AG04449 (cell line): ENCODE measurements at regions not wholly inside any gene's neighbourhood (a gene's known extent, or its start where the extent isn't known, plus 50 kb on each side); places are given as distances from the start of the nearest gene placed in this dataset.

Experiments
- CTCF ChIA-PET: fragments of 350-600 bp; formaldehyde crosslinking; extraction: SDS; loops from one replicate; lab custom pipeline; 2021; ENCODE audit warnings: antibody characterized with exemption; lab: Yijun Ruan, JAX
- POLR2A ChIA-PET: fragments of 400-600, 350-600 bp; formaldehyde crosslinking; extraction: SDS; loops from one replicate; lab custom pipeline; 2020; ENCODE audit warnings: antibody characterized with exemption, inconsistent platforms; lab: Yijun Ruan, JAX
- DNase-seq: peaks from one replicate; pipeline ENCODE4 v3.0.0-alpha.2; 2010; ENCODE audit warnings: low read depth, low spot score
- H3K4me3 ChIP-seq: 2 replicates; pipeline ENCODE4 v1.5.1; 2011; ENCODE audit warnings: low read depth, mild to moderate bottlenecking, control low read depth, low read length
- TF ChIP-seq, protein P1 (sequence below): IDR thresholded peaks from one replicate; pipeline ENCODE4 v1.5.1; 2011; ENCODE audit warnings: mild to moderate bottlenecking, moderate library complexity, low read length, control low read depth, inconsistent platforms; ENCODE audit not compliant: insufficient read depth; ENCODE audit errors: missing control alignments

DNA sequence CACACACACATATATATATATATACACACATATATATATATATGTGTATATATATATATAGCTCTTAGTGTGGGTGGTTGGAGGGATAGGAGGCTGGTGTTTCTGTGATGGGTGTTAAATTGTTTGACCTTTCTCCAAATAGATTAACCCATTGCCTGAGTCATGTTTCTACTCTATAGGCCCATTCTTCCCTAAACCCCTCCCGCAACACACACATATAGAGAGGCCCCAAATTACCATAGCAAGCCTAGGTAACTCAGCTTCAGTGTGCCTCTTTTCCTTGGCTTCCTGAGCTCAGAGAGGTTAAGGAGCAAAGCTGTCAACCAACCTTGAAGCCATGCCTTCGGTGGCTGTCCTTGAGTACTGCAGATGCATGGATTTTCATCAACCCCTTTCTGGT lies 98.7 kb upstream of the ADO start:
- ChIA-PET POLR2A (no interaction called here), CTCF (no interaction called here)
- DNase-seq = no peak
- no peak overlapping the region for H3K4me3 ChIP-seq
- TF ChIP-seq, protein P1, sequence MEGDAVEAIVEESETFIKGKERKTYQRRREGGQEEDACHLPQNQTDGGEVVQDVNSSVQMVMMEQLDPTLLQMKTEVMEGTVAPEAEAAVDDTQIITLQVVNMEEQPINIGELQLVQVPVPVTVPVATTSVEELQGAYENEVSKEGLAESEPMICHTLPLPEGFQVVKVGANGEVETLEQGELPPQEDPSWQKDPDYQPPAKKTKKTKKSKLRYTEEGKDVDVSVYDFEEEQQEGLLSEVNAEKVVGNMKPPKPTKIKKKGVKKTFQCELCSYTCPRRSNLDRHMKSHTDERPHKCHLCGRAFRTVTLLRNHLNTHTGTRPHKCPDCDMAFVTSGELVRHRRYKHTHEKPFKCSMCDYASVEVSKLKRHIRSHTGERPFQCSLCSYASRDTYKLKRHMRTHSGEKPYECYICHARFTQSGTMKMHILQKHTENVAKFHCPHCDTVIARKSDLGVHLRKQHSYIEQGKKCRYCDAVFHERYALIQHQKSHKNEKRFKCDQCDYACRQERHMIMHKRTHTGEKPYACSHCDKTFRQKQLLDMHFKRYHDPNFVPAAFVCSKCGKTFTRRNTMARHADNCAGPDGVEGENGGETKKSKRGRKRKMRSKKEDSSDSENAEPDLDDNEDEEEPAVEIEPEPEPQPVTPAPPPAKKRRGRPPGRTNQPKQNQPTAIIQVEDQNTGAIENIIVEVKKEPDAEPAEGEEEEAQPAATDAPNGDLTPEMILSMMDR = no peak

DNA sequence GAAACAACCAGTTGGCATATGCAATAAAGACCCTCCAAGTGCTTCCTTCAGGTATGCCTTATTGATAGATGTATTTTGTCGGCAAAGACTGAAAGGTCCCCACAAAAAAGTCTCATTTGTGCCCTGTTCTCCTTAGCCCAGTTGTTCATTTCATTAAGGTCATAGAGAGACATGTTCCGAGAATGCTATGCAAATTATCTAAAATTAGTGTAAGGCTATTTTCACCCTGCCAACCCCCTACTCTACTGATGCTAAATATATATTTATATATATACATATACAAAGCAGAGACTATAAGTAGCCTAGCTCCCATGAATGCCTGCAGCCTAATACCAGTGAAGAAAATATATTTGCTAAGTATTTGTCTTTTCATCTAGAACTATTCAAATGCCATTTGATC lies 96.7 kb upstream of the ADO start:
- no peak overlapping the region for H3K4me3 ChIP-seq
- ChIA-PET POLR2A (no interaction called here), CTCF (interaction anchor here (1.4 kb wide), 1 partner anchor 53 kb away, joined by 3 read pairs; no protein-coding TSS in a partner anchor)
- no peak for DNase-seq
- TF ChIP-seq, protein P1 = no peak

DNA sequence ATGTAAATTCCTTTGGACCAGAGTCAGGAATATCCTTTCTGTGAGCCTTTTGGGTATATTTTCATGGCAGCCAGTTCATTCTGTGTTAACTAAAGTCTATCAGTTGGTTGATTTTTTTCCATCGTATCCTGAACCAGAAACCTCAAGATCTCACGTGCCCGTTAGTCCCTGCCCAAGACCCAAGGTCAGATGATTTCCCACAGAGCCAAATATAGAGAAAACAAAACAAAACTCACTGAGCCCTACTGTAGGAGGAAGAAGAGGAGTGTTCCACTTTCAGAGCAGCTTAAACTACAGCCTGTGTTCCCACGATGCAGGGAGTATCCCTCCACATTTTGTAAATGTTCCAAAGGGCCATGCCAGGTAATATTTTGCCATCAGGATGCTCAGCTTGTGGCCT lies 96.0 kb upstream of the ADO start:
- DNase-seq = no peak
- POLR2A ChIA-PET = no interaction called here
- TF ChIP-seq, protein P1 = no peak
- CTCF ChIA-PET = no interaction called here
- H3K4me3 ChIP-seq = no peak overlapping the region

DNA sequence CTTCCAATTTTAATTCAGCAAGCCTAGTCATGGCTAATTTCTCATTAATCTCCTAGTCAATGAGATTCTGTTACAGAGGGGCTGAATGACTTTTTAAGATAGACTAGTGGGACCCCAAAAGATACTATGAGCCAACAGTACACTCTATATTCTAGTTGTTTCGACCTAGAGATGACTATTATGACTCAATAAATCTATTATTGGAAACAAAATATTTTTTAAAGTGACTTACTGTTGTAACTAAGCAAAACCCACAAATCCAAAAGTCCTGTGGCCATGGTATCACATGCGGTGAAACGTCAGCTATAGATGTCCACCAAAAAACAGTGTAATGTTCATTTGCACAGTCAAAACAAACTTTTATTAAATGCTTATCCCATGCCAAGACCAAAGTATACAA lies 95.3 kb upstream of the ADO start:
- CTCF ChIA-PET = no interaction called here
- DNase-seq = no peak
- TF ChIP-seq, protein P1 = no peak
- no peak overlapping the region for H3K4me3 ChIP-seq
- POLR2A ChIA-PET = no interaction called here

DNA sequence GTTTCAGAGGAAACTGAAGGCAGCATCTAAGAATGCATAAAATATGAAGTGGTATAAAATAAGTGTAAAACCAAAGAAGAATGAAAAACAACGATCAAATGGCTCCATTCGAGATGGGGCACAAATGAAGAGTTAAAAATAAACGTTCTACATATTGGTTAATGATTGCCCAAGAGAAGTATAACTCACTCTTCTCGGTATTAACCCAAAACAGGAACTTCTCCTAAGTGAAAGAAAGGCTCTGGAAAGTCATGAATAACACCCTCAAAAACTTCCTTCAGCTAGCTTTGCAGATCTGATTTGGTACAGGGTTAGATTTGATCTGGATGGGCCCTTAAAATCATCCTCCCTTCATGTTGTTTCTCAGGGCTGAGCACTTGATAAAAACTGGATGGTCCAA lies 94.3 kb upstream of the ADO start:
- TF ChIP-seq, protein P1 = no peak
- no peak for DNase-seq
- ChIA-PET CTCF (no interaction called here), POLR2A (no interaction called here)
- H3K4me3 ChIP-seq = no peak overlapping the region

DNA sequence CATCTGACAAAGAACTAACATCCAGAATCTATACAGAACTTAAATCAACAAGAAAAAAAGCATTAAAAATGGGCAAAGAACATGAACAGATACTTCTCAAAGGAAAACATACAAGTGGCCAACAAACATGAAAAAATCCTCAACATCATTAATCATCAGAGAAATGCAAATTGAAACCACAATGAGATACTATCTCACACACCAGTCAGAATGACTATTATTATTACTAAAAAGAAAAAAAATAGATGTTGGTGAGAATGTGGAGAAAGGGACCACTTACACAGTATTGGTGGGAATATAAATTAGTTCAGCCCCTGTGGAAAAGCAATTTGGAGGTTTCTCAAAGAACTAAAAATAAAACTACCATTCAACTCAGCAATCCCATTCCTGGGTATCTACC lies 89.1 kb upstream of the ADO start:
- CTCF ChIA-PET = no interaction called here
- no peak overlapping the region for H3K4me3 ChIP-seq
- TF ChIP-seq, protein P1 = no peak
- POLR2A ChIA-PET = no interaction called here
- DNase-seq = no peak
